Activated T-cell treated with anti-CD3 and anti-CD28 coated beads for 4 hours (primary cell): ENCODE measurements at regions not wholly inside any gene's neighbourhood (a gene's known extent, or its start where the extent isn't known, plus 50 kb on each side); places are given as distances from the start of the nearest gene placed in this dataset.
"Not testable (repeated sequence)": the region's sequence is repeated elsewhere in the genome, so short reads cannot be mapped to it uniquely, and the experiment has no call there.

Experiments
- DNase-seq: peaks from one replicate; pipeline ENCODE4 v3.0.0-alpha.2; 2020

- DNase-seq, result no peak
These were observed 234.3 kb downstream of the SQOR start for GRCh38 chr15:45869034-45869668.

GRCh38 chr15:45871121-45871855 lies 236.5 kb downstream of the SQOR start:
- DNase-seq, result no peak

GRCh38 chr15:45873781-45874180 lies 239.0 kb downstream of the SQOR start:
- DNase-seq, result no peak

GRCh38 chr15:45874566-45874965 lies 239.7 kb downstream of the SQOR start:
- DNase-seq, result not testable (repeated sequence)

- DNase-seq, result no peak
These were observed 249.5 kb downstream of the SQOR start for GRCh38 chr15:45884289-45884688.

GRCh38 chr15:45884755-45885445 lies 250.1 kb downstream of the SQOR start:
- no peak for DNase-seq

- DNase-seq, result no peak
These were observed 251.0 kb downstream of the SQOR start for GRCh38 chr15:45885801-45886200.

- no peak for DNase-seq
These were observed 256.9 kb downstream of the SQOR start for GRCh38 chr15:45891766-45892165.

- DNase-seq, result no peak
These were observed 257.4 kb downstream of the SQOR start for GRCh38 chr15:45892182-45892581.

- no peak for DNase-seq
These were observed 268.5 kb downstream of the SQOR start for GRCh38 chr15:45903283-45903682.

GRCh38 chr15:45904019-45904418 lies 269.2 kb downstream of the SQOR start:
- DNase-seq, result no peak

GRCh38 chr15:45906230-45906629 lies 271.4 kb downstream of the SQOR start:
- no peak for DNase-seq

- no peak for DNase-seq
These were observed 275.8 kb downstream of the SQOR start for GRCh38 chr15:45910671-45911070.

GRCh38 chr15:45913451-45913850 lies 278.6 kb downstream of the SQOR start:
- DNase-seq, result no peak

- DNase-seq, result no peak
These were observed 279.6 kb downstream of the SQOR start for GRCh38 chr15:45914425-45914824.

GRCh38 chr15:45918839-45919238 lies 284.0 kb downstream of the SQOR start:
- DNase-seq, result no peak

- DNase-seq, result no peak
These were observed 285.0 kb downstream of the SQOR start for GRCh38 chr15:45919806-45920205.

- DNase-seq, result no peak
These were observed 286.5 kb downstream of the SQOR start for GRCh38 chr15:45921376-45921775.

- DNase-seq, result no peak
These were observed 287.1 kb downstream of the SQOR start for GRCh38 chr15:45921978-45922377.

- no peak for DNase-seq
These were observed 306.5 kb downstream of the SQOR start for GRCh38 chr15:45941367-45941766.

GRCh38 chr15:45943240-45943639 lies 308.4 kb downstream of the SQOR start:
- no peak for DNase-seq

GRCh38 chr15:45946111-45946510 lies 311.3 kb downstream of the SQOR start:
- no peak for DNase-seq

GRCh38 chr15:45948181-45948621 lies 313.4 kb downstream of the SQOR start:
- no peak for DNase-seq

- no peak for DNase-seq
These were observed 324.1 kb downstream of the SQOR start for GRCh38 chr15:45958924-45959323.
